Gastroesophageal sphincter (tissue), 4 donors: ENCODE measurements at regions not wholly inside any gene's neighbourhood (a gene's known extent, or its start where the extent isn't known, plus 50 kb on each side); places are given as distances from the start of the nearest gene placed in this dataset.
A peak's percentile ranks its signal among the peaks of the same experiment; 100 is the strongest.

Source experiments
- ATAC-seq: fragments of 150-250 bp; one replicate; pipeline ENCODE4 v1.9.1; 2016; ENCODE audit warnings: mild to moderate bottlenecking, moderate library complexity
- H3K27ac ChIP-seq, 4 donors: fragments of 200-600 bp; sonication (generic) in 3 of 4; 1 replicate in 3 of 4; 2 replicates in 1 of 4; pipeline ENCODE4 v1.5.1; 2016 to 2019
- H3K27me3 ChIP-seq: fragments of 200-600 bp; sonication (generic); one replicate; pipeline ENCODE4 v1.5.1; 2019
- H3K36me3 ChIP-seq, 2 donors: fragments of 200-600 bp; sonication (generic); one replicate each; pipeline ENCODE4 v1.5.1; 2019; ENCODE audit warnings: control low read depth in 1 of 2
- H3K4me1 ChIP-seq, 3 donors: fragments of 200-600 bp; sonication (generic); 1 replicate in 2 of 3; 2 replicates in 1 of 3; pipeline ENCODE4 v1.5.1; 2016 to 2019; ENCODE audit warnings: control low read depth in 2 of 3
- H3K4me3 ChIP-seq, 2 donors: fragments of 200-600 bp; sonication (generic); one replicate each; pipeline ENCODE4 v1.5.1; 2019; ENCODE audit warnings: mild to moderate bottlenecking in 1 of 2, moderate library complexity in 1 of 2
- H3K9me3 ChIP-seq, 3 donors: fragments of 200-600 bp; sonication (generic); one replicate each; pipeline ENCODE4 v1.5.1; 2017 to 2019; ENCODE audit warnings: control low read depth in 2 of 3
- EP300 ChIP-seq: sonication (generic); formaldehyde crosslinking; IDR thresholded peaks from one replicate; pipeline ENCODE4 v1.6.1; 2017; ENCODE audit warnings: antibody characterized with exemption, mild to moderate bottlenecking
- POLR2A ChIP-seq, 2 donors: fragments of 450-650 bp; IDR thresholded peaks; one replicate each; pipeline ENCODE4 v1.6.1; 2017; ENCODE audit warnings: antibody characterized with exemption in 2 of 2, mild to moderate bottlenecking in 2 of 2, moderate library complexity in 1 of 2
- POLR2AphosphoS5 ChIP-seq: sonication (generic); formaldehyde crosslinking; IDR thresholded peaks from one replicate; pipeline ENCODE4 v1.6.1; 2017; ENCODE audit warnings: antibody characterized with exemption
- WGBS, 2 donors: methylation state at CpG; one replicate each; pipeline ENCODE4 v1.1.5; 2018; ENCODE audit warnings: low coverage in 1 of 2; 5-methylcytosine and 5-hydroxymethylcytosine counted together
- TF ChIP-seq, protein P1 (sequence below), 4 experiments: fragments of 200-600 bp in 2 of 4; fragments of 450-650 bp in 2 of 4; sonication (generic) in 1 of 4; IDR thresholded peaks; one replicate each; pipeline ENCODE4 v1.5.1; 2017 to 2019; ENCODE audit warnings: antibody characterized with exemption in 4 of 4, mild to moderate bottlenecking in 2 of 4, moderate library complexity in 2 of 4

DNA sequence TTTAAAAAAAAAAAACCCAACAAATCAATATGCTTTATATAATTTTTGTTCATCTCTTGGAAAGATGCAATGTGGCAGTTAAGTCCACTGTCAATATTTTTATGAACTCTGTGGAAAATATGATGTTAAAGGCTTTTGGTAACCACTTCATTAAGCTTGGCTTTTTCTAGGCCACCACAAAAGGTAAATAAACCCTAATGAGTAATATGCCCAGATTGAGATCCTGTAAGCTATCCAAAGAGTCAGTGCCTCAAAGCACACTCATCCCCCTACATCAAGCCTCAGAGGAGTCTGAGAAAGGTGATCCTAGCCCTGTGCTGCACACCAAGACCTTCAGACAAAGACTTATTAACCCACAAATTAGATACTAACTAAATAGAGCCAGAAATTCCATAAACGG is 121.1 kb downstream of the CDC5L start:
- no peak for TF ChIP-seq EP300
- TF ChIP-seq, protein P1, sequence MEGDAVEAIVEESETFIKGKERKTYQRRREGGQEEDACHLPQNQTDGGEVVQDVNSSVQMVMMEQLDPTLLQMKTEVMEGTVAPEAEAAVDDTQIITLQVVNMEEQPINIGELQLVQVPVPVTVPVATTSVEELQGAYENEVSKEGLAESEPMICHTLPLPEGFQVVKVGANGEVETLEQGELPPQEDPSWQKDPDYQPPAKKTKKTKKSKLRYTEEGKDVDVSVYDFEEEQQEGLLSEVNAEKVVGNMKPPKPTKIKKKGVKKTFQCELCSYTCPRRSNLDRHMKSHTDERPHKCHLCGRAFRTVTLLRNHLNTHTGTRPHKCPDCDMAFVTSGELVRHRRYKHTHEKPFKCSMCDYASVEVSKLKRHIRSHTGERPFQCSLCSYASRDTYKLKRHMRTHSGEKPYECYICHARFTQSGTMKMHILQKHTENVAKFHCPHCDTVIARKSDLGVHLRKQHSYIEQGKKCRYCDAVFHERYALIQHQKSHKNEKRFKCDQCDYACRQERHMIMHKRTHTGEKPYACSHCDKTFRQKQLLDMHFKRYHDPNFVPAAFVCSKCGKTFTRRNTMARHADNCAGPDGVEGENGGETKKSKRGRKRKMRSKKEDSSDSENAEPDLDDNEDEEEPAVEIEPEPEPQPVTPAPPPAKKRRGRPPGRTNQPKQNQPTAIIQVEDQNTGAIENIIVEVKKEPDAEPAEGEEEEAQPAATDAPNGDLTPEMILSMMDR (IDR thresholded peaks at IDR 0.05) = no peak
- no peak for TF ChIP-seq POLR2AphosphoS5
- TF ChIP-seq POLR2A (IDR thresholded peaks at IDR 0.05) = no peak
- Histone ChIP-seq H3K27me3 (no peaks in the 10 kb centered on the region), H3K36me3 (no peaks in the 10 kb centered on the region), H3K4me3 (no peak overlapping the region), H3K27ac (no peak overlapping the region), H3K9me3 (no peaks in the 10 kb centered on the region), H3K4me1 (peaks cover 0 to 16% (median 0%) of the 10 kb centered on the region in 3 donors)
- ATAC-seq = no peak
- 50% methylated on average over 1 of the region's 1 CpG; no CpG with 5 or more reads in 1 of the 2 donors for WGBS, 2 donors

DNA sequence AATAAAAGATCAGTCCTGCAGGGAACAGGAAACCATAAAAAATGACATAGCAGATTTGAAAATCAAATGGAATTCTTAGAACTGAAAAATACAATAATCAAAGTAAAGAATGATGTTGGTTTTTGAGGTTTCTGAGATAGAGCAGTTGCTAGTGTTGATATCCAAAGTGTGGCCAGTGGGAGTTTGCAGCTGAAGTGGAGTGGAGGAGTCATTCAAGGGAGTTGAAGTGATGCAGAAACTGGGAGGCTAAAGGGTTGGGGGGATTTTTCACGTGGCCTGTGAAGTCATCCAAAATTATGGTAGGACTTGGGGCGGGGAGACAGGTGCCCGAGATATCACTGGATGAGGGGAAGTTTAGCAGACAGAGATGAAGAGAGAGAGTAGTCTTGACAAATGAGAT is 123.6 kb downstream of the CDC5L start:
- Histone ChIP-seq H3K9me3 (no peaks in the 10 kb centered on the region), H3K36me3 (no peaks in the 10 kb centered on the region), H3K27ac (no peak overlapping the region), H3K27me3 (no peaks in the 10 kb centered on the region), H3K4me3 (no peak overlapping the region), H3K4me1 (peaks cover 0 to 7% (median 0%) of the 10 kb centered on the region in 3 donors)
- WGBS, 2 donors = 60 to 73% methylated on average over 1 to 3 of the region's 3 CpGs
- ATAC-seq = no peak
- TF ChIP-seq, protein P1 (IDR thresholded peaks at IDR 0.05) = no peak
- TF ChIP-seq EP300 = no peak
- no peak for TF ChIP-seq POLR2A (IDR thresholded peaks at IDR 0.05)
- no peak for TF ChIP-seq POLR2AphosphoS5

DNA sequence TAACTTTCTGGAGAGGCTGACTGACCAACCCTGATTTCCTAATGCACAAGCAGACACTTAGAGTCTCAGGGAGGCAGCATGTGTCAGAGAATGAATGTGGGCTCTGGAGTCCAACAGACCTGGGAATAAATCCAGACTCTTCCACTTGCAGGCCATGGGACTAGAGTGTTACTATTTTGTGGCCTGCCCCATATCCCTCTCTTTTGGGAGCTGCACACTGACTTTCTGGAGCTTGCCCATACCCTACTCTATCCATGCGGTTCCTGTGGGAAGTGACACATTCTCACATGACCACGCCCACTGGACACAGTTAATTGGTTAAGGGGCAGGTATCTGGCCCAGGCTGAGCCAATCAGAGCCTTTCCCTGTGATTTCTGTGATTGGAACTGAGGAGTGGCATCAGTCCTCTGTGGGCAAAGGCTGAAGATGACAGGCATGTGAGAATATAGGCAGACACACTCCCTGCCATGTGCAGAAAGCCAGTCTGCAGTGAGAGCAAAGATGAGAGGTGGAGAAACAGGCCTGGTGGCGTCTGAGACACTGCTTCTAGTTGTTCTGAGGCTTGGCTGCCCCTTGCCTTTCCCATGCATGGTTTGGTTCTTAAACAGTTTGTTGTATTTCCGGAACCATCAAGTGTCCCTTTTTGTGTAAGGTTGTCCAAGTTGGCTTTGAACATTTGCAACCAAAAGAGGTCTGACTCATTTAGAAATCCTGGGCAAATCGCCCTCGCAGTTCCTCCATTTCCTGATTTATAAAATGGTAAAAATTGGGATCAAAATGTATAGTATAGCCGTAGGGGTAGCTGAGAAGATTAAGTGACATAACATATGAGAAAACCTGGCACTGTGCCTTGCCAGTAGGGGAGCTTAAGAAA is 125.6 kb downstream of the CDC5L start:
- ATAC-seq = peak; percentile 41
- Histone ChIP-seq H3K36me3 (no peaks in the 10 kb centered on the region), H3K4me1 (peaks cover 0 to 7% (median 0%) of the 10 kb centered on the region in 3 donors), H3K4me3 (no peak overlapping the region), H3K27me3 (no peaks in the 10 kb centered on the region), H3K9me3 (peaks cover 0 to 9% (median 0%) of the 10 kb centered on the region in 3 donors), H3K27ac (no peak overlapping the region)
- WGBS, 2 donors = 37 to 61% methylated on average over 5 to 6 of the region's 7 CpGs
- TF ChIP-seq EP300 = no peak
- no peak for TF ChIP-seq POLR2AphosphoS5

DNA sequence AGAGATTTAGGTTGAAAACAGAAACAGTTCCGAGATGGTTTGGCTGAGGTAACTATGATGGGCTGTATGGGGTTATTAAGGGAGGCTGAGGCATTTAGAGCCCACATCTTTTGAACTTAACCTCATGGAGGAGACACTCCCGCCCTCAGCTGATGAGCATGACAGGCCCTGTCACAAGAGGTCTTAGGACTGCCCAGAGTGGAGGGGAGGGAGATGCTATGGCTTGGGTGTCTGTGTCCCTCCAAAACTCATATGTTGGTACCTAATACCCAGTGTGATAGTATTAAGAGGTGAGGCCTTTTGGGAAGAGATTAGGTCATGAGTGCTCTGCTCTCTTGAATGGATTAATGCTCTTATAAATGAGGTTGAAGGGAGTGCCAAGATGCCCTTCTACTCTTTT is 126.6 kb downstream of the CDC5L start:
- no peak for TF ChIP-seq POLR2AphosphoS5
- TF ChIP-seq, protein P1 (IDR thresholded peaks at IDR 0.05) = no peak
- H3K27me3 ChIP-seq = no peaks in the 10 kb centered on the region
- peaks cover 0 to 7% (median 0%) of the 10 kb centered on the region in 3 donors for H3K4me1 ChIP-seq
- no peaks in the 10 kb centered on the region for H3K36me3 ChIP-seq
- no peak overlapping the region for H3K27ac ChIP-seq
- 96 to 100% methylated on average over 1 to 2 of the region's 2 CpGs for WGBS, 2 donors
- ATAC-seq = no peak
- peaks cover 0 to 17% (median 0%) of the 10 kb centered on the region in 3 donors for H3K9me3 ChIP-seq
- no peak overlapping the region for H3K4me3 ChIP-seq

DNA sequence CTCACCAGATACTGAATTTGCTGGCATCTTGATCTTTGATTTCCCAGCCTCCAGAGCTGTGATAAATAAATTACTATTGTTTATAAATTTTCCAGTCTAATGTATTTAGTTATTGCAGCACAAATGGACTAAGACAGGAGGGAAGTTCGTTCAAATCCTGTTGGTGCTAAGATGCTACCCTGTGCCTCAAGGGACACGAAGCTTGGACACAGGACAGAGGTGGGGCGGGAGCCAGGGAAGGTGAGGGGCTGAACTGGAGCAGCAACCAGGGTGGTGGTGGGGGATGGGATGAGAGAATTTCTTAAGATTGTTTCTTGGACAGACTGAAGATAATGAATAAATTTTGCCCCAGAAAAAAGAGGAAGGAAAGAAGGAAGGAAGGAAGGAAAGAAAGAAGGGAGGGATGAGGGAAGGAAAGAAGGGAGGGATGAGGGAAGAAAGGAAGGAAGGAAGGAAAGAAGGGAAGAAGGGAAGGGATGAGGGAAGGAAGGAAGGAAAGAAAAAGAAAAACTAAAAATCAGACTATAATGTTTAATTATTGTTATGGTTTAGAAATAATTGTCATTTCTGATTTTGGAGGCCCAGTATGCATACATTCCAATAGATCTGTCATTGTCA is 127.2 kb downstream of the CDC5L start:
- TF ChIP-seq EP300 (no peak), POLR2A (IDR thresholded peaks at IDR 0.05) (no peak), POLR2AphosphoS5 (no peak)
- 82 to 100% methylated on average over 3 of the region's 3 CpGs for WGBS, 2 donors
- no peak overlapping the region for H3K4me3 ChIP-seq
- no peak for ATAC-seq
- peaks cover 0 to 17% (median 0%) of the 10 kb centered on the region in 3 donors for H3K9me3 ChIP-seq
- H3K4me1 ChIP-seq = peaks cover 0 to 7% (median 0%) of the 10 kb centered on the region in 3 donors
- no peaks in the 10 kb centered on the region for H3K36me3 ChIP-seq
- H3K27ac ChIP-seq = no peak overlapping the region
- H3K27me3 ChIP-seq = no peaks in the 10 kb centered on the region
